ENCODE measurements at regions not wholly inside any gene's neighbourhood (a gene's known extent, or its start where the extent isn't known, plus 50 kb on each side); places are given as distances from the start of the nearest gene placed in this dataset.

- Histone ChIP-seq H3K36me3 (ENCODE audit: control insufficient read depth, insufficient read depth, low read length) (no peaks in the 10 kb centered on the region), H3K27me3 (replicated peaks; ENCODE audit: control insufficient read depth, insufficient read depth, low read length) (no peaks in the 10 kb centered on the region), H3K4me3 (replicated peaks; ENCODE audit: low read depth, low read length) (no peak overlapping the region)
- TF ChIP-seq CTCF (IDR thresholded peaks at IDR 0.05; ENCODE audit: insufficient read depth, low read length, poor library complexity, severe bottlenecking): no peak
- DNase-seq (ENCODE audit: extremely low read depth, insufficient read length): no peak
Measured at GRCh38 chr12:123100882-123101281, 50.0 kb downstream of the PITPNM2 start.

- no peak for TF ChIP-seq CTCF (IDR thresholded peaks at IDR 0.05; ENCODE audit: insufficient read depth, low read length, poor library complexity, severe bottlenecking)
- DNase-seq (ENCODE audit: extremely low read depth, insufficient read length): no peak
- H3K27me3 ChIP-seq (replicated peaks; ENCODE audit: control insufficient read depth, insufficient read depth, low read length): no peaks in the 10 kb centered on the region
Measured at GRCh38 chr12:123100450-123100849, 50.4 kb downstream of the PITPNM2 start.

GRCh38 chr12:123099560-123100192 is 51.2 kb downstream of the PITPNM2 start:
- Histone ChIP-seq H3K4me3 (replicated peaks; ENCODE audit: low read depth, low read length) (no peak overlapping the region), H3K36me3 (ENCODE audit: control insufficient read depth, insufficient read depth, low read length) (no peaks in the 10 kb centered on the region), H3K27me3 (replicated peaks; ENCODE audit: control insufficient read depth, insufficient read depth, low read length) (no peaks in the 10 kb centered on the region)
- DNase-seq (ENCODE audit: extremely low read depth, insufficient read length): no peak
- no peak for TF ChIP-seq CTCF (IDR thresholded peaks at IDR 0.05; ENCODE audit: insufficient read depth, low read length, poor library complexity, severe bottlenecking)

More at GRCh38 chr12:123100450-123100849, 50.4 kb downstream of the PITPNM2 start:
- Histone ChIP-seq H3K36me3 (ENCODE audit: control insufficient read depth, insufficient read depth, low read length) (no peaks in the 10 kb centered on the region), H3K4me3 (replicated peaks; ENCODE audit: low read depth, low read length) (no peak overlapping the region)

DNA sequence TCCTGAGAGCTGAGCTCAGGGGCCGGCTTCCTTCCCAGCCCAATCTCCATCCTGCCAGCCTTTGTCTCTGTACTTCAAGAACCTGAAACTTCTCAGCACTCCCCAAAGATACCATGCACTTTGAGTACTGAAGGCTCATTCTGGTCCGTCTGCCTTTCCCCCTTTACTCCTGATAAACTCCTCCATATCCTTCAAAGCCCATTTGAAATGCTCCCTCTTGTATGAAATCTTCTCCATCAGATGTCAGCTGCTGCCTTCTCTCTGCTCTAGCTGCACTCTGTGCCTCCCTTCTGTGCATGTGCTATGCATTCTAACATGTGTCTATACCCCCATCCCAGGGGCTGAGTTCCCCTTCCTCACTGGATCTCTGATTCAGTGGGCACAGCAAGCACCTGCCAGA is 52.1 kb downstream of the PITPNM2 start:
- TF ChIP-seq CTCF (IDR thresholded peaks at IDR 0.05; ENCODE audit: insufficient read depth, low read length, poor library complexity, severe bottlenecking): no peak
- Histone ChIP-seq H3K36me3 (ENCODE audit: control insufficient read depth, insufficient read depth, low read length) (no peaks in the 10 kb centered on the region), H3K27me3 (replicated peaks; ENCODE audit: control insufficient read depth, insufficient read depth, low read length) (no peaks in the 10 kb centered on the region), H3K4me3 (replicated peaks; ENCODE audit: low read depth, low read length) (no peak overlapping the region)
- no peak for DNase-seq (ENCODE audit: extremely low read depth, insufficient read length)

DNA sequence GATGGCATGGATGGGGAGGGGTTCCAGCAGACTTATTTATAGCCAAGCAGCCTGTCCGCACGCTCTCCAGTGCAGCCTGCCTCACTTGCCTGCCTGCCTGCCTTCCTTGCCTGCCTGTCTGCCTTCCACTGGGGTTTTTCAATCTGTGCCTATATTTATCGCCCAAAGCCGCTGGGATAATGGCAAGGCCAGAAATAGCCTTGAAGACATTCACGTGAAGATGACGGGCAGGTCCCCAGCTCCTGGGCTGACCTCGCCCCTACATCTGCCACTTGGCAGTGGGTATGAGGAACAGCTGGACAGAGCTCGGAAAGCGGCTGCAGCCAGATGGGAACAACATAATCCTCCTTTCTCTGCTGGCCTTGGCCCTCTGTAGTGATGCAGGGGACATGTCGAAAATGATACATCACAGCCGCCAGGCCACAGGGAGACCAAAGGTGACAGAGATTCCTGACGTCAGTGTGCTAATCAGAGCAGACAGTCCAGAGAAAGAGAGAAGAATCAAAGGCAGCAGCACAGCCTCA is 53.3 kb downstream of the PITPNM2 start:
- no peak for TF ChIP-seq CTCF (IDR thresholded peaks at IDR 0.05; ENCODE audit: insufficient read depth, low read length, poor library complexity, severe bottlenecking)
- DNase-seq (ENCODE audit: extremely low read depth, insufficient read length): no peak
- no peak overlapping the region for H3K4me3 ChIP-seq (replicated peaks; ENCODE audit: low read depth, low read length)
- H3K36me3 ChIP-seq (ENCODE audit: control insufficient read depth, insufficient read depth, low read length): no peaks in the 10 kb centered on the region
- no peaks in the 10 kb centered on the region for H3K27me3 ChIP-seq (replicated peaks; ENCODE audit: control insufficient read depth, insufficient read depth, low read length)
